Nephron progenitor cell (in vitro differentiated cells): ENCODE measurements at regions not wholly inside any gene's neighbourhood (a gene's known extent, or its start where the extent isn't known, plus 50 kb on each side); places are given as distances from the start of the nearest gene placed in this dataset.

Experiments
- DNase-seq: peaks from one replicate; pipeline ENCODE4 v3.0.0; 2021
- H3K27ac Mint-ChIP-seq: 2 replicates; pipeline ENCODE4 v1.8.0; 2021; ENCODE audit warnings: mild to moderate bottlenecking, moderate library complexity, mixed read lengths
- H3K27me3 Mint-ChIP-seq: 2 replicates; pipeline ENCODE4 v1.8.0; 2021; ENCODE audit warnings: mild to moderate bottlenecking, low read depth, mixed read lengths; ENCODE audit not compliant: poor library complexity
- H3K36me3 Mint-ChIP-seq: 2 replicates; pipeline ENCODE4 v1.8.0; 2021; ENCODE audit warnings: low read depth, mixed read lengths
- H3K4me1 Mint-ChIP-seq: 2 replicates; pipeline ENCODE4 v1.8.0; 2021; ENCODE audit warnings: mixed read lengths
- H3K4me3 Mint-ChIP-seq: 2 replicates; pipeline ENCODE4 v1.8.0; 2021; ENCODE audit warnings: mild to moderate bottlenecking, moderate library complexity, mixed read lengths
- H3K9me3 Mint-ChIP-seq: 2 replicates; pipeline ENCODE4 v1.8.0; 2021; ENCODE audit warnings: mild to moderate bottlenecking, moderate library complexity, mixed read lengths
- TF ChIP-seq, protein P1 (sequence below): fragments of 200-600 bp; sonication (generic); IDR thresholded peaks from 2 replicates; pipeline ENCODE4 v1.5.0; 2021; ENCODE audit warnings: antibody characterized with exemption

- H3K36me3 Mint-ChIP-seq = peaks cover 4% of the 10 kb centered on the region
- TF ChIP-seq, protein P1, sequence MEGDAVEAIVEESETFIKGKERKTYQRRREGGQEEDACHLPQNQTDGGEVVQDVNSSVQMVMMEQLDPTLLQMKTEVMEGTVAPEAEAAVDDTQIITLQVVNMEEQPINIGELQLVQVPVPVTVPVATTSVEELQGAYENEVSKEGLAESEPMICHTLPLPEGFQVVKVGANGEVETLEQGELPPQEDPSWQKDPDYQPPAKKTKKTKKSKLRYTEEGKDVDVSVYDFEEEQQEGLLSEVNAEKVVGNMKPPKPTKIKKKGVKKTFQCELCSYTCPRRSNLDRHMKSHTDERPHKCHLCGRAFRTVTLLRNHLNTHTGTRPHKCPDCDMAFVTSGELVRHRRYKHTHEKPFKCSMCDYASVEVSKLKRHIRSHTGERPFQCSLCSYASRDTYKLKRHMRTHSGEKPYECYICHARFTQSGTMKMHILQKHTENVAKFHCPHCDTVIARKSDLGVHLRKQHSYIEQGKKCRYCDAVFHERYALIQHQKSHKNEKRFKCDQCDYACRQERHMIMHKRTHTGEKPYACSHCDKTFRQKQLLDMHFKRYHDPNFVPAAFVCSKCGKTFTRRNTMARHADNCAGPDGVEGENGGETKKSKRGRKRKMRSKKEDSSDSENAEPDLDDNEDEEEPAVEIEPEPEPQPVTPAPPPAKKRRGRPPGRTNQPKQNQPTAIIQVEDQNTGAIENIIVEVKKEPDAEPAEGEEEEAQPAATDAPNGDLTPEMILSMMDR = no peak
- no peak overlapping the region for H3K27ac Mint-ChIP-seq
- no peaks in the 10 kb centered on the region for H3K27me3 Mint-ChIP-seq
- DNase-seq = no peak
- peaks cover 12% of the 10 kb centered on the region for H3K9me3 Mint-ChIP-seq
- H3K4me1 Mint-ChIP-seq = no peaks in the 10 kb centered on the region
- H3K4me3 Mint-ChIP-seq = no peak overlapping the region
These were observed 117.4 kb downstream of the CDCA7 start for GRCh38 chr2:173472112-173472511.

DNA sequence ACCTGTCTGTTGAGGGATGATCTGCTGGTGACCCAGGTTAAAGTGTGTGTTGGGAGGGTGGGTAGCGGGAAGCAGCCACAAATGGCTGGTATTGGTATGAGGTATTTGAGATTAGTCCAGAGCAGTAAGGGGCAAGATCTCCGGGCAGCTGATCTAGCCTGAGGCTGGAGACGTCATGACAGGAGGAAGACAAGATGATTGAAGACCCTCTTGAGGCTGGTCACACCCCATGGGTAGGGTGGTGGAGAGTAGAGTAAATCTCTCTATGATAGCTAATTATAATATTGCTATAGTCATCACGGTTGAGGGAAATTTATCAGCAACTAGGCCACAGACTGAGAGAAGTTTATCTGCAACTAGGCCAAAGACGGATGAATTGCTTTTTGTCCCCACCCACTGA is 128.5 kb downstream of the CDCA7 start:
- H3K9me3 Mint-ChIP-seq = no peaks in the 10 kb centered on the region
- H3K4me1 Mint-ChIP-seq = no peaks in the 10 kb centered on the region
- H3K36me3 Mint-ChIP-seq = no peaks in the 10 kb centered on the region
- H3K27me3 Mint-ChIP-seq = no peaks in the 10 kb centered on the region
- no peak overlapping the region for H3K4me3 Mint-ChIP-seq
- TF ChIP-seq, protein P1 = no peak
- DNase-seq = no peak
- H3K27ac Mint-ChIP-seq = no peak overlapping the region

DNA sequence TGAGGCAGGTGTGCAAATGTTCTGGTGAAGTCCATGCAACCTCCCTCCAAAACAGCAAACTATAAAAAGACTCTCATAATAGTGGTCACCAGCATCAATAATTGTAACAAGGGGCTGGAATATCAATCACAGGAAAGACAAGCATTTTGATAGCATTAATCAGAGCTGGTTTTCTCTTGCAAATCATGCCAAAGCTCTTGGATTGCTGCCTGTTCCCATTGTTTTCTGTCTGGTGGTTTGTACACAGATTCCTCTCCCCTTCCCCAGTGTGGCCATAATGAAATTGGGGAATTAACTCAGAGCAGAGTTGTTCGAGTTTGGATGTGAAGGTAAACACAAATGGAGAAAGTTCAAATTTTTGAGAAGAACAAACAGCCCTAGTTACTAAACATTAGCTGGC is 134.2 kb downstream of the CDCA7 start:
- Mint-ChIP-seq H3K27ac (no peak overlapping the region), H3K27me3 (peaks cover 8% of the 10 kb centered on the region), H3K4me1 (no peaks in the 10 kb centered on the region), H3K9me3 (no peaks in the 10 kb centered on the region), H3K4me3 (no peak overlapping the region), H3K36me3 (no peaks in the 10 kb centered on the region)
- no peak for DNase-seq
- TF ChIP-seq, protein P1 = no peak

DNA sequence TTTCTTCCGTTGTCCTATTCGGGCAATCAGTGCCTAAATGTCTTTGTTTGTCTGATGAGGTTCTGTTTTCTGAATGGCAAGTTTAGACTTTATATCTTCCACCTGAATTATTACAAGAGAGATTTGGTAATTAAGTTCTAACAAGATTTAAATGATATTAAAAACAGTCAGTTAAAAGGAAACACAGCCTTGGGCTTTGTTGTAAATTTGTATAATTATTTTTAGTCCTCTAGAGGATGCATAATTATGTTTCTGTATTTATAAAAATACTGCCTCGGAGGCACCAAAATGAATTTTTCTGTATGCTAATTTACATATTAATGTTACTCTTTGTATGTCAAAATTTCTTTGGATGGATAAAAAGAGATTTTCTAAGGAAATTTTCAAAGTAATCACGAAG is 136.7 kb downstream of the CDCA7 start:
- peaks cover 8% of the 10 kb centered on the region for H3K27me3 Mint-ChIP-seq
- no peaks in the 10 kb centered on the region for H3K9me3 Mint-ChIP-seq
- no peak overlapping the region for H3K27ac Mint-ChIP-seq
- TF ChIP-seq, protein P1 = no peak
- no peak overlapping the region for H3K4me3 Mint-ChIP-seq
- H3K4me1 Mint-ChIP-seq = no peaks in the 10 kb centered on the region
- no peak for DNase-seq
- H3K36me3 Mint-ChIP-seq = no peaks in the 10 kb centered on the region

DNA sequence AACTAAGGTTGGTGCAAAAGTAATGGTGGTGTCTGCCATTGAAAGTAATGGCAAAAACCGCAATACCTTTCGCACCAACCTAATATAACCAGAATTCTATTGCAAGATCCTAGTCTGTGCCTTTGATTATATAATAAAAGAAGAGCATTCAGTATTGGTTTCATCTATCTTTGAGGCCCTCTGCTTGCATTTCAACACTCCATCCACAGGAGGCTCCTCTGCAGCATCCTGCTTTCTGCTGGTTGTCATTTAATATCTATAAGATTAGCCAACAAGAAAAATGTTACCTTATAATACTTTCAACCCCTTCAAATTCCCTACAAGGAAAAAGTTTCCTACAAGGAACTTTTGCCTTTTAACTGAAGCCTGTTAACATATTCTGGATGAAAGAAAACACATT is 139.2 kb downstream of the CDCA7 start:
- TF ChIP-seq, protein P1 = no peak
- H3K4me1 Mint-ChIP-seq = no peaks in the 10 kb centered on the region

DNA sequence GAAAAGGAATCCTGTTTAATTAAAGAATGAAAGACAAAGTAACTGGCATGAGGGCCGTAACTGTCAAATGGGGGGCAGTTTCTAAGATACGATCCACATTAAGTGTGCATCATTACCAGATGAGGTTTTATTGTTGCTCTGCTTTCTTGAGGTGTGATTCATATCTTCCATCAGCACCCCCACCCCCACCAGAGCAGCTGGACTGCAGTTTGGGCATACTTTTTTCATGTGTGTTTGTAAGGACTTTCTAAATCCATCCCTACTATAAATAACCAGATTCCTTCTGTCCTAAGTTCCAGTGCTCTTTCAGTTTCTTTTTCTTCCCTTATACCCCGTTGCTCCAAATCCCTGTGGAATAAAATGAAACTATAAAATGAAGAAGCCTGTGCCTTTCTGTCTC is 142.1 kb downstream of the CDCA7 start:
- H3K9me3 Mint-ChIP-seq = peaks cover 22% of the 10 kb centered on the region
- H3K4me3 Mint-ChIP-seq = no peak overlapping the region
- H3K36me3 Mint-ChIP-seq = peaks cover 4% of the 10 kb centered on the region
- TF ChIP-seq, protein P1 = no peak
- no peaks in the 10 kb centered on the region for H3K27me3 Mint-ChIP-seq
- no peak for DNase-seq
- no peaks in the 10 kb centered on the region for H3K4me1 Mint-ChIP-seq
- H3K27ac Mint-ChIP-seq = no peak overlapping the region

More for the DNA sequence above, 139.2 kb downstream of the CDCA7 start:
- peaks cover 8% of the 10 kb centered on the region for H3K27me3 Mint-ChIP-seq
- H3K27ac Mint-ChIP-seq = no peak overlapping the region
- H3K9me3 Mint-ChIP-seq = no peaks in the 10 kb centered on the region
- no peaks in the 10 kb centered on the region for H3K36me3 Mint-ChIP-seq
- no peak overlapping the region for H3K4me3 Mint-ChIP-seq
- DNase-seq = no peak
